Stimulated activated CD8-positive, alpha-beta memory T cell treated with anti-CD3 and anti-CD28 coated beads, Interleukin-4, amount 100 ng/mL, for 1 hour (primary cell): ENCODE measurements at regions not wholly inside any gene's neighbourhood (a gene's known extent, or its start where the extent isn't known, plus 50 kb on each side); places are given as distances from the start of the nearest gene placed in this dataset.

Source experiments
- DNase-seq, 2 donors: peaks; one replicate each; pipeline ENCODE4 v3.0.0-alpha.2; 2020; ENCODE audit warnings: low read depth in 2 of 2, low spot score in 1 of 2

GRCh38 chr1:209406168-209406567 is 177.3 kb upstream of the CAMK1G start:
- no peak for DNase-seq

- DNase-seq: no peak
Observed at GRCh38 chr1:209406595-209406994, 176.9 kb upstream of the CAMK1G start.

GRCh38 chr1:209409780-209410179 is 173.7 kb upstream of the CAMK1G start:
- DNase-seq: no peak

GRCh38 chr1:209411491-209411929 is 172.0 kb upstream of the CAMK1G start:
- DNase-seq: no peak

GRCh38 chr1:209412036-209412435 is 171.5 kb upstream of the CAMK1G start:
- DNase-seq: no peak

- no peak for DNase-seq
Observed at GRCh38 chr1:209412566-209412965, 170.9 kb upstream of the CAMK1G start.

GRCh38 chr1:209413062-209413461 is 170.5 kb upstream of the CAMK1G start:
- DNase-seq: no peak

- DNase-seq: no peak
Observed at GRCh38 chr1:209414803-209415329, 168.6 kb upstream of the CAMK1G start.

- DNase-seq: no peak
Observed at GRCh38 chr1:209416039-209416438, 167.5 kb upstream of the CAMK1G start.

GRCh38 chr1:209416716-209417115 is 166.8 kb upstream of the CAMK1G start:
- no peak for DNase-seq

GRCh38 chr1:209417761-209418160 is 165.8 kb upstream of the CAMK1G start:
- no peak for DNase-seq

GRCh38 chr1:209420276-209420675 is 163.2 kb upstream of the CAMK1G start:
- DNase-seq: no peak

- DNase-seq: no peak
Observed at GRCh38 chr1:209421186-209421585, 162.3 kb upstream of the CAMK1G start.

GRCh38 chr1:209421978-209422680 is 161.4 kb upstream of the CAMK1G start:
- no peak for DNase-seq

- DNase-seq: no peak
Observed at GRCh38 chr1:209425959-209426358, 157.6 kb upstream of the CAMK1G start.

GRCh38 chr1:209427277-209427676 is 156.2 kb upstream of the CAMK1G start:
- no peak for DNase-seq

GRCh38 chr1:209427811-209428210 is 155.7 kb upstream of the CAMK1G start:
- DNase-seq: no peak

GRCh38 chr1:209428241-209428921 is 155.1 kb upstream of the CAMK1G start:
- no peak for DNase-seq

- no peak for DNase-seq
Observed at GRCh38 chr1:209429611-209430010, 153.9 kb upstream of the CAMK1G start.

GRCh38 chr1:209430107-209430506 is 153.4 kb upstream of the CAMK1G start:
- no peak for DNase-seq

GRCh38 chr1:209430821-209431259 is 152.7 kb upstream of the CAMK1G start:
- DNase-seq: no peak

GRCh38 chr1:209431402-209431801 is 152.1 kb upstream of the CAMK1G start:
- no peak for DNase-seq
